ENCODE measurements at regions not wholly inside any gene's neighbourhood (a gene's known extent, or its start where the extent isn't known, plus 50 kb on each side); places are given as distances from the start of the nearest gene placed in this dataset.

DNA sequence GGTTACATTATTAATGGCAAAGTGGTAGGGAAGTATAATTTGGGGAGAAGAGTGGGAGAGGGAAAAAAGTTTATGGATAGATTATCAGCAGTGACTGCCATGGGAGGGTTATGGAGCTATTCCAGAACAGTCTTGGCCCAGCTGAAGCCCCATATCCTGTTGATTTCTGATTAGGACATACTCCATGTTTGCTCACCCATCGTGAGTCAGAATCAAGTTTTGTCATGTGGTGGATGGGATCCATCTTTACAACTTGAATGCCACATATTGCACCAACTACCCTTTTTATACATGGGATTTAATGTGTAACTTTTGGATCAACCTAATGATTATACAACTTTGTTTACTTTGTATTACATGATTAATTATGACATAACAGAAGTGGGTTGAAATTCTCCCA, 217.0 kb downstream of the HAO1 start:
- TF ChIP-seq, protein P1, sequence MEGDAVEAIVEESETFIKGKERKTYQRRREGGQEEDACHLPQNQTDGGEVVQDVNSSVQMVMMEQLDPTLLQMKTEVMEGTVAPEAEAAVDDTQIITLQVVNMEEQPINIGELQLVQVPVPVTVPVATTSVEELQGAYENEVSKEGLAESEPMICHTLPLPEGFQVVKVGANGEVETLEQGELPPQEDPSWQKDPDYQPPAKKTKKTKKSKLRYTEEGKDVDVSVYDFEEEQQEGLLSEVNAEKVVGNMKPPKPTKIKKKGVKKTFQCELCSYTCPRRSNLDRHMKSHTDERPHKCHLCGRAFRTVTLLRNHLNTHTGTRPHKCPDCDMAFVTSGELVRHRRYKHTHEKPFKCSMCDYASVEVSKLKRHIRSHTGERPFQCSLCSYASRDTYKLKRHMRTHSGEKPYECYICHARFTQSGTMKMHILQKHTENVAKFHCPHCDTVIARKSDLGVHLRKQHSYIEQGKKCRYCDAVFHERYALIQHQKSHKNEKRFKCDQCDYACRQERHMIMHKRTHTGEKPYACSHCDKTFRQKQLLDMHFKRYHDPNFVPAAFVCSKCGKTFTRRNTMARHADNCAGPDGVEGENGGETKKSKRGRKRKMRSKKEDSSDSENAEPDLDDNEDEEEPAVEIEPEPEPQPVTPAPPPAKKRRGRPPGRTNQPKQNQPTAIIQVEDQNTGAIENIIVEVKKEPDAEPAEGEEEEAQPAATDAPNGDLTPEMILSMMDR (IDR thresholded peaks at IDR 0.05; ENCODE audit: low read depth, low read length) = no peak
- no peak for DNase-seq (ENCODE audit: low read depth, low spot score)
- H3K27me3 ChIP-seq (ENCODE audit: control insufficient read depth, insufficient read depth, low read length) = no peaks in the 10 kb centered on the region
- H3K27ac ChIP-seq (ENCODE audit: low read depth, low read length) = no peak overlapping the region
- H3K4me3 ChIP-seq (ENCODE audit: low read depth, low read length) = no peak overlapping the region
- POLR2A ChIA-PET = no interaction called here
- no peaks in the 10 kb centered on the region for H3K9me3 ChIP-seq (ENCODE audit: control insufficient read depth, insufficient read depth, low read length)
- CTCF ChIA-PET = no interaction called here

DNA sequence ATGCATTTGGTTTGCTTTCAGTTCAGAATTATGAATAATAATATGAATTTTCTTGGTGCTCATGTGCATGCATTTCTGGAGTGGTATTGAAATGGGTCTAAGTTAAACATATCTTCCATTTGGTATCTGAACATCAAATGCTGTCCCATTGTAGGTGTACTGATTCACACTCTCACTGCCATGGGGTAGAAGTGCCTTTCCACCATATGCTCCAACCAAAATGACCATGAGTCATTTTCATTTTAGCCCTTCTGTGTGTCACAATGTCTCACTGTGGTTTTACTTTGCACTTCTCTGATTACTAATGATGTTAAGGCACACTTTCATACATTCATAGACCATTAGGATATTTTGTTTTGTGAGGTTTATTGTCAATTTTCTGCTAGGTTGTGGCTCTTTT, 211.9 kb downstream of the HAO1 start:
- H3K27ac ChIP-seq (ENCODE audit: low read depth, low read length) = no peak overlapping the region
- ChIA-PET POLR2A (no interaction called here), CTCF (no interaction called here)
- H3K4me3 ChIP-seq (ENCODE audit: low read depth, low read length) = no peak overlapping the region
- TF ChIP-seq, protein P1 (IDR thresholded peaks at IDR 0.05; ENCODE audit: low read depth, low read length) = no peak
- no peaks in the 10 kb centered on the region for H3K9me3 ChIP-seq (ENCODE audit: control insufficient read depth, insufficient read depth, low read length)
- no peak for DNase-seq (ENCODE audit: low read depth, low spot score)
- H3K27me3 ChIP-seq (ENCODE audit: control insufficient read depth, insufficient read depth, low read length) = no peaks in the 10 kb centered on the region

DNA sequence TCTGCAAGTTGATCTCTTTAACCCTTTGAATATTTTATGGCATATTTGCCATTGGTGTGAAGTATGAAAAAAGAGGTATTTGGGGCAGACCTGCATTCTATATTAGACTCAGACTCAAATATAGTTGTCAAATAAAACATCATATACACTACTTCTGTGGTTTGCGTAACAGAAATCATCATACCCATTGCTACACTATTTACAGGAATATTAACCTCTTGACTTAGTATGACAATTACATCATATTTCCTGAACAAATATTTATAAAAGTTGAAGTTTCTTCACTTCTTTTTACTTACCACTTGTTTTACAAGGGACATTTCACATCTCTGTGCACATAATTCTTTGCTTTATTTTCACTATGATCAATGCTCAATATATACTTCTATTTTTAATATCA, 206.0 kb downstream of the HAO1 start:
- no peaks in the 10 kb centered on the region for H3K27me3 ChIP-seq (ENCODE audit: control insufficient read depth, insufficient read depth, low read length)
- POLR2A ChIA-PET = no interaction called here
- no peak for DNase-seq (ENCODE audit: low read depth, low spot score)
- no peak overlapping the region for H3K27ac ChIP-seq (ENCODE audit: low read depth, low read length)
- no peak overlapping the region for H3K4me3 ChIP-seq (ENCODE audit: low read depth, low read length)
- no peaks in the 10 kb centered on the region for H3K9me3 ChIP-seq (ENCODE audit: control insufficient read depth, insufficient read depth, low read length)
- TF ChIP-seq, protein P1 (IDR thresholded peaks at IDR 0.05; ENCODE audit: low read depth, low read length) = no peak
- CTCF ChIA-PET = no interaction called here

DNA sequence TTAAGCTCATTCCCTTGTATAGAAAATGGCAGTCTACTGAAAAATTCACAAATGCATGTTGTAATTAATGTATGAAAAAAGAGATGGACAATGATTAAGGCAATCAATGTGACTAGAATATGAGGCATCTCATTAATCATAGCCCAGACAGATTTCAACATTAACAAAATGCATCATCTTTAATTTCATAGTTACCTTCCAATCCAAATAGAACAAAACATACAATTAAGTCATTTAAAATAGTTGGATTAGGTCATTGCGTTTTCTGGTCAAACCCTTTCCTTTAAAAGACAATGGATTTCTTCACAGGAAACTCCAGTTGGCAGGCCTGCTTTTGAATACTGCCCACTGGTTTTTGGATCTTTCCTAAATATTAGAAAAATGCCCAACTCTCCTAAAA, 203.9 kb downstream of the HAO1 start:
- TF ChIP-seq, protein P1 (IDR thresholded peaks at IDR 0.05; ENCODE audit: low read depth, low read length) = no peak
- Histone ChIP-seq H3K9me3 (ENCODE audit: control insufficient read depth, insufficient read depth, low read length) (no peaks in the 10 kb centered on the region), H3K4me3 (ENCODE audit: low read depth, low read length) (no peak overlapping the region), H3K27me3 (ENCODE audit: control insufficient read depth, insufficient read depth, low read length) (no peaks in the 10 kb centered on the region), H3K27ac (ENCODE audit: low read depth, low read length) (no peak overlapping the region)
- DNase-seq (ENCODE audit: low read depth, low spot score) = no peak
- POLR2A ChIA-PET = no interaction called here
- CTCF ChIA-PET = no interaction called here

DNA sequence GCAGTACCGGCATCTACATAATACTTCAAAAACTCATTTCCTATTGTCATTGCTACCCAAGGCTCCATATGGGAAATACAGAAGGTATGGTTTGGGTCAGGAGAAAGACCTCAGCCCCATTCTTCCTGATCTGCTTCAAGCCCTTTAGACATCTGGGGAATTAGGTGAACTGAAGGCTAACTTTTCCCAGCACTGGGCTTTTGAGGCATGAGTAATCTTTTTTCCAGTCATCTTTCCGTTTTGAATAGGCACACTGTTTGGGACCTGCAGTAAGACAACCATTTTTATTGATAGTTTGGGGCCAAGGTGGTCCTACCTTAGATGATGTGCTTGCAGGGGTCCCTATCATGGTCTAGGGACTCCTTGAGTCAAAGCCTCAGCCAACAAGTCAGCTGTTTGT, 198.4 kb downstream of the HAO1 start:
- Histone ChIP-seq H3K27me3 (ENCODE audit: control insufficient read depth, insufficient read depth, low read length) (no peaks in the 10 kb centered on the region), H3K9me3 (ENCODE audit: control insufficient read depth, insufficient read depth, low read length) (no peaks in the 10 kb centered on the region; the same call in 1 of the 2 replicates), H3K27ac (ENCODE audit: low read depth, low read length) (no peak overlapping the region), H3K4me3 (ENCODE audit: low read depth, low read length) (no peak overlapping the region)
- ChIA-PET CTCF (no interaction called here), POLR2A (no interaction called here)
- TF ChIP-seq, protein P1 (IDR thresholded peaks at IDR 0.05; ENCODE audit: low read depth, low read length) = no peak
- DNase-seq (ENCODE audit: low read depth, low spot score) = no peak
